DND-41 (cell line): ENCODE measurements at regions not wholly inside any gene's neighbourhood (a gene's known extent, or its start where the extent isn't known, plus 50 kb on each side); places are given as distances from the start of the nearest gene placed in this dataset.

Source experiments
- ATAC-seq: fragments of 200-7000 bp; cut with Tn5 transposase; 3 replicates; pipeline ENCODE4 v1.9.1; 2021; ENCODE audit warnings: low read depth; ENCODE audit not compliant: insufficient read depth
- DNase-seq: peaks from one replicate; pipeline ENCODE4 v3.0.0-alpha.2; 2020
- H2AFZ ChIP-seq: 2 replicates; pipeline ENCODE4 v1.6.0; 2012; ENCODE audit warnings: low read depth, low read length
- H3K27ac ChIP-seq: 2 replicates; pipeline ENCODE4 v1.5.1; 2012; ENCODE audit warnings: low read length, inconsistent platforms
- H3K27me3 ChIP-seq: fragments of 200-600 bp; sonication (generic); 2 replicates; pipeline ENCODE4 v1.6.0; 2012; ENCODE audit warnings: low read length, mild to moderate bottlenecking, inconsistent platforms; ENCODE audit not compliant: insufficient read depth, poor library complexity
- H3K36me3 ChIP-seq: 2 replicates; pipeline ENCODE4 v1.5.1; 2012; ENCODE audit warnings: low read length, inconsistent platforms; ENCODE audit not compliant: insufficient read depth
- H3K4me1 ChIP-seq: 2 replicates; pipeline ENCODE4 v1.5.1; 2012; ENCODE audit warnings: mild to moderate bottlenecking, low read length; ENCODE audit not compliant: insufficient read depth
- H3K4me2 ChIP-seq: 2 replicates; pipeline ENCODE4 v1.6.0; 2012; ENCODE audit warnings: mild to moderate bottlenecking, moderate library complexity, low read length, inconsistent platforms; ENCODE audit not compliant: insufficient read depth
- H3K4me3 ChIP-seq, 2 experiments: fragments of 200-600 bp in 1 of 2; shearing (Covaris generic) in 1 of 2; 2 replicates each; pipeline ENCODE4 v1.5.1; 2012 to 2016; ENCODE audit warnings: inconsistent platforms in 2 of 2, low read length in 2 of 2, mild to moderate bottlenecking in 2 of 2, low read depth in 1 of 2, moderate library complexity in 1 of 2
- H3K79me2 ChIP-seq: 2 replicates; pipeline ENCODE4 v1.6.0; 2012; ENCODE audit warnings: low read length, inconsistent platforms; ENCODE audit not compliant: insufficient read depth
- H3K9ac ChIP-seq: 2 replicates; pipeline ENCODE4 v1.6.0; 2012; ENCODE audit warnings: low read depth, mild to moderate bottlenecking, inconsistent platforms, low read length, moderate library complexity
- H3K9me3 ChIP-seq: 2 replicates; pipeline ENCODE4 v1.5.1; 2012; ENCODE audit warnings: low read length, moderate library complexity, mild to moderate bottlenecking, inconsistent platforms; ENCODE audit not compliant: insufficient read depth, severe bottlenecking
- H4K20me1 ChIP-seq: 2 replicates; pipeline ENCODE4 v1.6.0; 2012; ENCODE audit warnings: low read length; ENCODE audit not compliant: insufficient read depth
- CTCF ChIP-seq: IDR thresholded peaks from 2 replicates; pipeline ENCODE4 v1.5.1; 2012; ENCODE audit warnings: borderline replicate concordance, low read length, moderate library complexity, mild to moderate bottlenecking; ENCODE audit not compliant: poor library complexity, severe bottlenecking; ENCODE audit errors: extremely low read depth
- EZH2 ChIP-seq: IDR thresholded peaks from 3 replicates; pipeline ENCODE4 v1.6.1; 2012; ENCODE audit warnings: borderline replicate concordance, low read depth, mild to moderate bottlenecking, moderate library complexity, low read length, inconsistent platforms; ENCODE audit not compliant: severe bottlenecking

- H3K36me3 ChIP-seq, result no peaks in the 10 kb centered on the region
- no peaks in the 10 kb centered on the region for H3K9me3 ChIP-seq
- no peaks in the 10 kb centered on the region for H4K20me1 ChIP-seq
- H3K79me2 ChIP-seq, result no peaks in the 10 kb centered on the region
- no peak overlapping the region for H3K27ac ChIP-seq
- no peak overlapping the region for H3K4me2 ChIP-seq
- DNase-seq, result no peak
- H3K4me1 ChIP-seq, result peaks cover 3% of the 10 kb centered on the region; the same call in 1 of the 2 replicates
- no peaks in the 10 kb centered on the region for H3K27me3 ChIP-seq
- TF ChIP-seq CTCF, result no peak
- no peak for TF ChIP-seq EZH2
- no peak for ATAC-seq
- H3K9ac ChIP-seq, result no peak overlapping the region
- H3K4me3 ChIP-seq, result no peak overlapping the region
- no peak overlapping the region for H2AFZ ChIP-seq
Measured at GRCh38 chrX:110408949-110409588, 50.4 kb downstream of the RTL9 start.

- no peaks in the 10 kb centered on the region for H3K79me2 ChIP-seq
- H3K4me1 ChIP-seq, result peaks cover 3% of the 10 kb centered on the region; the same call in 1 of the 2 replicates
- no peaks in the 10 kb centered on the region for H3K9me3 ChIP-seq
- H3K9ac ChIP-seq, result no peak overlapping the region
- no peak overlapping the region for H3K4me2 ChIP-seq
- H3K36me3 ChIP-seq, result no peaks in the 10 kb centered on the region
- DNase-seq (no peak), ATAC-seq (no peak)
- no peaks in the 10 kb centered on the region for H4K20me1 ChIP-seq
- H3K27me3 ChIP-seq, result no peaks in the 10 kb centered on the region
- no peak for TF ChIP-seq EZH2
- no peak for TF ChIP-seq CTCF
- H2AFZ ChIP-seq, result no peak overlapping the region
- no peak overlapping the region for H3K27ac ChIP-seq
- no peak overlapping the region for H3K4me3 ChIP-seq
Measured at GRCh38 chrX:110409925-110410324, 51.3 kb downstream of the RTL9 start.

GRCh38 chrX:110410603-110411002 is 52.0 kb downstream of the RTL9 start:
- Histone ChIP-seq H3K9ac (no peak overlapping the region), H2AFZ (no peak overlapping the region), H3K79me2 (no peaks in the 10 kb centered on the region), H4K20me1 (no peaks in the 10 kb centered on the region), H3K4me2 (no peak overlapping the region), H3K27me3 (no peaks in the 10 kb centered on the region), H3K4me1 (peaks cover 3% of the 10 kb centered on the region; the same call in 1 of the 2 replicates), H3K9me3 (no peaks in the 10 kb centered on the region), H3K36me3 (no peaks in the 10 kb centered on the region), H3K4me3 (no peak overlapping the region), H3K27ac (no peak overlapping the region)
- ATAC-seq (no peak), DNase-seq (no peak)
- no peak for TF ChIP-seq EZH2
- no peak for TF ChIP-seq CTCF
